Thymus (tissue), 11 donors: ENCODE measurements at regions not wholly inside any gene's neighbourhood (a gene's known extent, or its start where the extent isn't known, plus 50 kb on each side); places are given as distances from the start of the nearest gene placed in this dataset.

Source experiments
- DNase-seq, 9 donors: peaks; one replicate each; pipeline ENCODE4 v3.0.0-alpha.2; 2013; ENCODE audit warnings: low spot score in 9 of 9, low read depth in 6 of 9, missing footprints in 1 of 9
- H3K27ac ChIP-seq, 2 donors: one replicate each; pipeline ENCODE4 v1.5.1; 2013; ENCODE audit warnings: control low read depth in 1 of 2, low read depth in 1 of 2, low read length in 1 of 2, mild to moderate bottlenecking in 1 of 2, moderate library complexity in 1 of 2
- H3K27me3 ChIP-seq, 2 donors: one replicate each; pipeline ENCODE4 v1.5.1; 2013; ENCODE audit warnings: low read length in 1 of 2; ENCODE audit not compliant: control insufficient read depth in 2 of 2, insufficient read depth in 1 of 2
- H3K36me3 ChIP-seq, 2 donors: one replicate each; pipeline ENCODE4 v1.5.1; 2013; ENCODE audit warnings: low read length in 1 of 2, mild to moderate bottlenecking in 1 of 2, moderate library complexity in 1 of 2; ENCODE audit not compliant: control insufficient read depth in 2 of 2, insufficient read depth in 2 of 2
- H3K4me1 ChIP-seq, 2 donors: one replicate each; pipeline ENCODE4 v1.5.1; 2013; ENCODE audit warnings: low read length in 2 of 2; ENCODE audit not compliant: control insufficient read depth in 2 of 2, insufficient read depth in 2 of 2
- H3K4me3 ChIP-seq, 2 donors: one replicate each; pipeline ENCODE4 v1.5.1; 2013; ENCODE audit warnings: low read length in 2 of 2, control low read depth in 1 of 2, mild to moderate bottlenecking in 1 of 2
- H3K9me3 ChIP-seq, 2 donors: one replicate each; pipeline ENCODE4 v1.5.1; 2013; ENCODE audit warnings: low read length in 1 of 2, mild to moderate bottlenecking in 1 of 2; ENCODE audit not compliant: control insufficient read depth in 2 of 2, insufficient read depth in 1 of 2
- WGBS: extraction: QIAGEN DNeasy Blood & Tissue Kit; methylation state at CpG from one replicate; pipeline ENCODE4 v1.1.7; 2013; 5-methylcytosine and 5-hydroxymethylcytosine counted together
- donor health status: healthy.

DNA sequence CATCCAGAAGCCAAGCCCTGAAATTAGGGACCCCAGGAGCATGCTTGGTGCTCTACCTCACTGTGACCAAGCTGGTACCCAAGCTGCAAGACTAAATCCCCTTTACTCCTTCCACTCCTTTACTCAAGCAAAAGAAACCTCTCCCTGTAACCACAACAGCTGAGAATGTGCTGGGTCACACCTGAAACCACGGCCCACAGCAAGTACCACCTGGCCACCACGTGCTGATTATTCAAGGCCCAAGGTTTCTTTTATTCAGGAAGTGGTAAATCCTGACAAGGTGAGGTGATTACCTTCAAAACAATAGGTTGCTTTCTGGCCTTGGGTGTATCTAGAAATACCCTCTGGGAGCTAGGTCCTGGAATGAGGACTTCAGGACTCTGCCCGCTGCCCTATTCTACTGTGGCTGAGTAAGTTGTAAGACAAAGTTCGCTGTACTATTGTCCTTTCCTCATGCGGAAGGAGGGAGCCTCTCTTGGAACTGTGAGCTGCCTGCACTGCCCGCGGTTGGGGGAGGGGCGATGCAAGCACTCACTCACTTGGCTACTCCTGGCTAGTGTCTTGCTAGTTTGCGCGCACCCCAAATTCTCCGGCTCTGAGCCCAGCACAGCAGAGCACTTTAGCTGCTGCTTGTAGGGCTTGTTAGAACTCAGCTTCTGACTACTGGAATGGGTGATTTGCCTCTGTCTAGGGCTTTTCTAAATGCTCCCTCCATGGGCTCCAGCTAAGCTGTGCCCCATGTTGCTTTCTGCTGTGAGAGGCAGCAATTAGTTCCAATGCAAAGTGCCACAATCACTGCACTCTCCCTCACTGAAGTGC, 487.1 kb upstream of the CNTN3 start:
- no peaks in the 10 kb centered on the region for H3K36me3 ChIP-seq
- no peaks in the 10 kb centered on the region for H3K27me3 ChIP-seq
- no peak overlapping the region for H3K27ac ChIP-seq
- no peak overlapping the region for H3K4me3 ChIP-seq
- no peaks in the 10 kb centered on the region for H3K9me3 ChIP-seq
- no peaks in the 10 kb centered on the region for H3K4me1 ChIP-seq
- no peak for DNase-seq
- 51% methylated on average over 11 of the region's 11 CpGs for WGBS

DNA sequence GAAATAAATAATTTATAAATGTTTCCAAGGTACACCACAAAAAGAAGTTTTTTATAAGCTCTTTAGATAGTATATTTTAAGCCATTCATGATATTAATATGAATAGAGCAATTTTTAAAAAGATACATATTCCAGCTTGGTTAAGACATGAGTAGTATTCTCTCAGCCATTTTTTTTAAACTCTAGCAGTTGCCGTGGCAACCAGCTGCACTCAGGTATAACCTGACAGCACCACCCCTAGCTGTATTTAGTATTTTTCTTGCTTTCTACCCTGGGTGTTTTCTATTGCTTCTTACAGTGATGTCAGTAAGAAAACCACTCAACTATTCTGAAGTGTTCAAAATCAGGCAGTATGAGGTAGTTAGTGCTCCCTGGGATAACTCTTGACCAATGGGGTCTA, 496.3 kb upstream of the CNTN3 start:
- Histone ChIP-seq H3K36me3 (no peaks in the 10 kb centered on the region), H3K27me3 (no peaks in the 10 kb centered on the region), H3K9me3 (no peaks in the 10 kb centered on the region), H3K27ac (no peak overlapping the region), H3K4me1 (no peaks in the 10 kb centered on the region), H3K4me3 (no peak overlapping the region)
- DNase-seq: no peak
- 90% methylated on average over 1 of the region's 1 CpG for WGBS

DNA sequence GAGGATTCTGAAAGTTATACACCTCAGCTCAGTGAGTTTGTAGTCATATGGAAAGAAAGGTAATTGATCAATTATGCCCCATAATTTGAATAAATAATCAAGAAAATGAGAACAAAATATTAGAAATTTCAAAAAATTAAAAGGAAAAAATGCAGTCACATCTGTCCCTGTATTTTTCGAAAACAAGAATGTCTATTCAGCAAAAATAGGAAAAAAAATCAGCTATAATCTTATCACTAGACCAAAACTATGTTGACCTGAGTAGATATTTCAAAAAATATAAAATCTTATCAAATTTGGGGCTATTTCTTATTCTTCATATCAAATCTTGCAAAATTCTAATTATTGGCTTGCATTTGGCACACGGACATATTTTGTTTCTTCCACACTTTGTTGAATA, 501.2 kb upstream of the CNTN3 start:
- Histone ChIP-seq H3K4me3 (no peak overlapping the region), H3K27ac (no peak overlapping the region), H3K9me3 (no peaks in the 10 kb centered on the region), H3K36me3 (no peaks in the 10 kb centered on the region), H3K4me1 (no peaks in the 10 kb centered on the region), H3K27me3 (no peaks in the 10 kb centered on the region)
- 91% methylated on average over 2 of the region's 2 CpGs for WGBS
- DNase-seq: no peak

DNA sequence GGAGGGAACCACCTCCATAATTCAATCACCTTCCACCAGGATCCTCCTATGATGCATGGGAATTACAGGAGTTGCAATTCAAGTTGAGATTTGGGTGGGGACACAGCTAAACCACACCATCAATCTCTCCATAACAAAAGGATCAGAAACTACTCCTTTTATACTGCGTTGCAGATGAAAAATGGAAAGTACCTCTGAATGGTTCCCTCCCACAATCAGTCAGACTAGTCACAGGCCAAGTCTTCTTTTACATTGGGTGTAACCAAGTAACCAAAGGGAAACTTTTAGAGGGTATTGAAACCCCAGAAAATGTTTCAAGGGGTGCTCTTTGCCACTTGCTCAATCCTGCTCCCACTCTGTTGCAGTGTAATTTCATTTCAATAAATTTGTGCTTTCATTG, 504.3 kb upstream of the CNTN3 start:
- 98% methylated on average over 1 of the region's 1 CpG for WGBS

DNA sequence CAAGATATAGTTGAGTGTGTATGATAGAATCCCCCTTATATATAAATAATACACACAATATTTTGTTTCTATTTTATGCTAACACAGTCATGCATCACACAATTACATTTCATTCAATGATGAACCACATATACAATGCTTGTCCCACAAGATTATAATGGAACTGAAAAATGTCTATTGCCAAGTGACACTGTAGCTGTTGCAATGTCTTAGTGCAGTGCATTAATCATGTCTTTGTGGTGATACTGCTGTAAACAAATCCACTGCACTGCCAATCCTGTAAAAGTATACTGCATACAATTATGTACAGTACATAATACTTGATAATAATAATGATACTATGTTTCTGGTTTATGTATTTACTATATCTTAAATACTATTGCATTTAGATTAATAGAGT, 512.1 kb upstream of the CNTN3 start:
- no peaks in the 10 kb centered on the region for H3K4me1 ChIP-seq
- H3K27me3 ChIP-seq: no peaks in the 10 kb centered on the region
- no peak overlapping the region for H3K27ac ChIP-seq
- H3K9me3 ChIP-seq: no peaks in the 10 kb centered on the region
- no peaks in the 10 kb centered on the region for H3K36me3 ChIP-seq
- H3K4me3 ChIP-seq: no peak overlapping the region
- DNase-seq: no peak

More for the DNA sequence above, 504.3 kb upstream of the CNTN3 start:
- DNase-seq: no peak
- H3K27me3 ChIP-seq: no peaks in the 10 kb centered on the region
- H3K27ac ChIP-seq: no peak overlapping the region
- H3K4me3 ChIP-seq: no peak overlapping the region
- H3K4me1 ChIP-seq: no peaks in the 10 kb centered on the region
- no peaks in the 10 kb centered on the region for H3K36me3 ChIP-seq
- no peaks in the 10 kb centered on the region for H3K9me3 ChIP-seq

DNA sequence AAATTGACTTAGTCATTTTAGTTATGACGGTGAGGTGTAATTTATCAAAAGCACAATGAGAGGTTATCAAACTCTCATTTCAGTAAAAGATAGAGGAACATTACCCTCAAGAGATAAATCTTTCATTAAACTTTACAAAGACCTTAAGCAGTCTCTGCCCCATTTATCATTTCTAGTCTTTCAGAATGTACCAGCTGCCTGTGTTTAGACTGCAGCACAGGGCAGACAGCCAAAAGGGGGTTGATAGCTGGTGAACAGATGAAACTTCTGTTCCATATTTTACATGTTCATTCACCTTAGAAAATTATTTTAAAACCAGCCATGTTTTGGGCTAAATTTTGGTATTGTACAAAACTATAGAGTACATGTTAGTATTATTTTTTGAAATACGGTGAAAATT, 514.6 kb upstream of the CNTN3 start:
- WGBS: 72% methylated on average over 2 of the region's 2 CpGs
- H3K9me3 ChIP-seq: no peaks in the 10 kb centered on the region
- H3K4me1 ChIP-seq: no peaks in the 10 kb centered on the region
- no peak for DNase-seq
- H3K4me3 ChIP-seq: no peak overlapping the region
- H3K27me3 ChIP-seq: no peaks in the 10 kb centered on the region
- H3K36me3 ChIP-seq: no peaks in the 10 kb centered on the region
- no peak overlapping the region for H3K27ac ChIP-seq

DNA sequence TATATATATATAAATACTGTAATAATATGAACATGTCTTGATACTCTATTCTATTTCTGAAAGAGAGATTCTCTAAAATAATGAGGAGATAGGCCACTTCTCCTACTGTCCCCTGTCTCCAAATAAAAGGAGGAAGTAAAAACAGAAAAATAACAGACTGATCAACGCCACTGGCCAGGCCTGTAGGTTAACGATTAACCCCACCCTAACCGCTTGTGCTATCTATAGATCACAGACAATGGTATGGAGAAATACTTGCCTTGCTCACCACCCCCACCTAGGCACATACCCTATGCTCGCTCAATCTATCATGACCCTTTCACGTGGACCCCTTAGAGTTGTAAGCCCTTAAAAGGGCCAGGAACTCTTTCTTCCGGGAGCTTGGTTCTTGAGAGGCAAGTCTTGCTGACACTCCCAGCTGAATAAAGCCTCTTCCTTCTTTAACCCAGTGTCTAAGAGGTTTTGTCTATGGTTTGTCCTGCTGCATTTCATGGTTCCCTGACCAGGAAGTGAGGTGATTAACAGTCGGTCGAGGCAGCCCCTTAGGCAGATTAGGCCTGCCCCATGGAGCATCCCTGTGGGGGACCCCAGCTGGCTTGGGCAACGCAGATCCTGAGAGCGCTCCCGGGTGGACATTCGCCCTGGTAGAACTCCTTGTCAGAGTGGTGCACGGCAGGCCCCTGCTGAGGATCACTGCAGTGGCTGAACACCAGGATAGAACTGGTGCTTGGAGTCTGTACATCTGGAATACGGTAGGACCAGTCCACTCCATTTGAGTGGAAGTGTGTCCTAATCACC, 521.8 kb upstream of the CNTN3 start:
- Histone ChIP-seq H3K27me3 (no peaks in the 10 kb centered on the region), H3K27ac (no peak overlapping the region), H3K9me3 (peaks cover 0 to 17% of the 10 kb centered on the region in 2 donors), H3K36me3 (no peaks in the 10 kb centered on the region), H3K4me1 (no peaks in the 10 kb centered on the region), H3K4me3 (no peak overlapping the region)
- 92% methylated on average over 14 of the region's 14 CpGs for WGBS
- DNase-seq: no peak

DNA sequence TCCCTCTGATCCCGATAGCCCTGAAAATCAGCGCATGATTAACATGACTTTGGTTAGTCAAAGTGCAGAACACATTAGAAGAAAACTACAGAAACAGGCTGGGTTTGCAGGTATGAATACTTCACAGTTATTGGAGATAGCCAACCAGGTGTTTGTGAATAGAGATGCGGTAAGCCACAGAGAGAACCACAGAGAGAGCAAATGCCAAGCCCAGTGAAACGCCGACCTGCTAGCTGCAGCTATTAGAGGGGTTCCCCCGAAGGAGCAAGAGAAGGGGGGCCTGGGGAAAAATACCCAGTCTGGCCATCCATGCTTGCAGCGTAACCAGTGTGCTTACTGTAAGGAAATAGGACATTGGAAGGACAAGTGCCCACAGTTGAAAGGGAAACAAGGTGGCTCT, 523.9 kb upstream of the CNTN3 start:
- WGBS: 96% methylated on average over 7 of the region's 7 CpGs
- no peak overlapping the region for H3K27ac ChIP-seq
- no peaks in the 10 kb centered on the region for H3K4me1 ChIP-seq
- no peaks in the 10 kb centered on the region for H3K27me3 ChIP-seq
- no peaks in the 10 kb centered on the region for H3K36me3 ChIP-seq
- DNase-seq: no peak
- peaks cover 0 to 17% of the 10 kb centered on the region in 2 donors for H3K9me3 ChIP-seq
- no peak overlapping the region for H3K4me3 ChIP-seq

DNA sequence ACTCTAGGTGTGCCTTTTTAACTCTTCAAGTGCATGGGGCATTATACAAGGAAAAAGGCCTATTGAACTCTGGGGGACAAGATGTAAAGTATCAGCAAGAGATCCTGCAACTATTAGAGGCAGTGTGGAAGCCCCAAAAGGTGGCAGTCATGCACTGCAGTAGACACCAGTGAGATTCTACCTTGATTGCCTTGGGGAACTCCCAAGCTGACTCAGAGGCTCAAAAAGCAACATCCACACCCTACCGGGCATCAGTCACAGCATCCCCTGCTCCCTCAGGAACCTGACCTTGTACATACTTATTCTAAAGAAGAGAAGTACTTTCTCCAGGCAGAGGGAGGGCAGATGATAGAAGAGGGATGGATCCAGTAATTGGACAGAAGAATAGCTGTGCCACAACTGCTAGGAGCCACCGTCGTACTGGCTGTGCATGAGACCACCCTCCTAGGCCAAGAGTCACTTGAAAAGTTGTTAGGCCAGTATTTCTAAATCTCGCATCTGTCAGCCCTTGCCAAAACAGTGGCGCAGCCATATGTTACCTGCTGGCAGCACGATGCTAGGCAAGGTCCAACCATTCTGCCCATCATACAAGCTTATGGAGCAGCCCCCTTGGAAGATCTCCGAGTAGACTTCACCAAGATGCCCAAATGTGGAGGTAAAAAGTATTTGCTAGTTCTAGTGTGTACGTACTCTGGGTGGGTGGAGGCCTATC, 523.1 kb upstream of the FRG2C start:
- H3K9me3 ChIP-seq: peaks cover 0 to 17% of the 10 kb centered on the region in 2 donors
- no peak overlapping the region for H3K27ac ChIP-seq
- no peaks in the 10 kb centered on the region for H3K27me3 ChIP-seq
- WGBS: 94% methylated on average over 8 of the region's 8 CpGs
- H3K4me1 ChIP-seq: no peaks in the 10 kb centered on the region
- H3K36me3 ChIP-seq: no peaks in the 10 kb centered on the region
- H3K4me3 ChIP-seq: no peak overlapping the region
- no peak for DNase-seq
